Caki2 (cell line): ENCODE measurements at regions not wholly inside any gene's neighbourhood (a gene's known extent, or its start where the extent isn't known, plus 50 kb on each side); places are given as distances from the start of the nearest gene placed in this dataset.
A peak's percentile ranks its signal among the peaks of the same experiment; 100 is the strongest.
"Not testable (repeated sequence)": the region's sequence is repeated elsewhere in the genome, so short reads cannot be mapped to it uniquely, and the experiment has no call there.

Experiments
- DNase-seq: peaks from one replicate; pipeline ENCODE4 v3.0.0-alpha.2; 2015; ENCODE audit warnings: low read depth
- in situ Hi-C: cut with HindIII; loops from 2 replicates; pipeline ENCODE4 v1.10.0; 2016; ENCODE audit warnings: low sequenced_read_pairs, low pct_unique_long_range_greater_than_20kb, mixed read lengths

DNA sequence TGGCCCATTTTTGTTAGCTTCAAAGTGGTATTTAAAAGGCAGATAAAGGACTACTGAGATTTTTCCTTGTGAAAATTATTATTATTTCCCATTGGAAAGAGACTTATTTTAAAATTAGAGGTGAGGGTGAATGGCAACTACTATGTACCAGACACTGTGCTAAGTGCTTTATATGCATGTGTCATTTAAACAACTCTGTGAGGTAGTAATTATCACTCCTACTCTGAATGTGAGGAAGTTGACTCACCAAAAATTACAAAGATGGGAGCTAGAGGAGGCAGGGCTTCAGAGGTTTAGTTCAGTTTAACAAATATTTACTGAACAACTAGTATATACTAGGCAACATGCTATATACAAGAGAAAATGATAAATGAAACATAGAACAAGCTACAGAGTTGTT, 78.2 kb downstream of the MSL3 start:
- no peak for DNase-seq
- in situ Hi-C loops = no loop called here

DNA sequence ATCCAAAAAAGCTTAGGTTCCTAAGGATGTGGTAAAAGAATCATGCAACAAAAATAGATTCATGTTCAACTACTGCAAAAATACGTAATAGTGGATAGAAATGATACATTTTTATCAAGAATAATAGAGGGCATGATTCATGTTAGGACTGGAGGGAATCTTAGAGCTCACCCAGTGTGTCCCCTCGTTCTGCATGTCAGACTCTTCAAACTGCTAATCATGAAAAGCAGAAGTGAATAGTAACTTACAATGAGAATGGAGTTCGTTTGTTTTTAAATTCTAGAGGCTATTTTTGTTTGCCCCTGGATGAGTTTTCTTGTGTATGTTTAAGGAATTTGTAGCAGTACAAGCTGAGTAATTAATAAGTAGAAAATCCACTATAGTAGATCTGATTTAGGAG, 79.4 kb downstream of the MSL3 start:
- in situ Hi-C loops = no loop called here
- no peak for DNase-seq

DNA sequence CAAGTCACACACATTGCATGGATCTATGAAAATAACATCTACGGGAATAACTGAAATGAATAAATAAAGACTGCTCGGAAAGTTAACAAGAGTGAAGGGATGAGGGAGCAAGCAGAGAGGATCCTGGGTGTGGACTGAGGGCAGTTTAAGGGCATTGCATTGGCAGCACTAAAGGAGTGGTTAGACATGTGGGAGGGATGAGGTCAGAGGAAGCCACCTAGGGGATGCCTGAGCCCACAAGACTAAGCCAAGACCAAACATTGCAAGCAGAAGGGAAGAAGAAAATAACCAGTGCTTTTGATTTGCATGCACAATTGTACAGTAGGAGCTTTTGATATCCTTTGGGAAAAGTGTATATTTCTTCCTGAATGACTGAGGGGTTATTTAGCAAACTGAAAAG, 106.1 kb downstream of the MSL3 start:
- DNase-seq = no peak
- in situ Hi-C loops = no loop called here

DNA sequence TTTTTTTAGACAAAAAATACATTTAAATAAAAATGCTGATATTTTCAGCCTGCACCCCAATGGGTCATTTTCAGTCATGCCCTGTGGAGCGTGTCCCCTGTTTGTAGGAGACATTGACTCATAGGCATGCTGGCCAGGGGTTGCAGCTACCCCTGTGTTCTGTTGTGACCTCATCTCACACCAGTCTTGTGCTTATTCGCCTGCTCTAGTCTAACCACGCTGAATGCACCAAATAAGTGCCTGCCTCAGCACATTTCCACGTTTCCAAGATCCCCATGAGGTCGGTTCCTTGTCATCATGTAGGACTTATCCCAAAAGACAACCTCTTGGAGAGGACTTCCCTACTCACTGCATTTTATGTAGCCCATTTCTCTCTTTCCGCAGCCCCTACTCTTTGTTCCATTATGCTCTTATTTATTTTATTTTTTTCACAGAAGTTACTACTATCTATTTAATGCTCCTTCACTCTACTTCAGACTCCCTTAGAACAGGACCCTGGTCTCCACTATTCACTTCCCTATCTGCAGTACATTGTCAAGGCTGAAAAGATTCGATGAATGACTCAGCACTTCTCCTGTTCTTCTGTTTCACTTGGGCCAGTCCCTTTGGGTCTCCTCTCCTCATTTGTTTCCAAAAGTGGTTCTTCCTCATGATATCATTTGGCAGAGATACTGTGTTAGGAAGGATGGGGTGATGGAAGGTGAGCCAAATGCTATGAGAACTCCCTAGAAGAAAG, 109.7 kb downstream of the MSL3 start:
- in situ Hi-C loops = no loop called here
- DNase-seq = no peak

DNA sequence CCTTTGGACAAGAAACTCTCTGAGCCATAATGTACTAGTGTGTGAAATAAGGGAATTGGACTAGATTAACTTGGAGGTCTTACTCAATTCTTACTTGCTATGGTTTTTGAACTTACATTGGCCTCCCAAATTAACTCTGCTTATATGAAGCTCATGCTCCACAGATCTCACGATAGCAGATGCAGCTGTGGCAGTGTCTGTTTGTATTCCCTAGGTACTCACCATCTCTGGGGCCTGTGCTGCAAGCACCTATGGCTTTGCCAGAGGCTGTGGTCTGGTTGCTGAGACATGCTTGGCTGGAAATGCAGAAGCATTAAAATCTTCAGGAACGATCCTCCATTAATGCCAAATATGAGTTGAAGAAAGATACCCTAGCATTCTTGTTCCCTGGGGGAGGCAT, 112.8 kb downstream of the MSL3 start:
- no peak for DNase-seq
- in situ Hi-C loops = no loop called here

DNA sequence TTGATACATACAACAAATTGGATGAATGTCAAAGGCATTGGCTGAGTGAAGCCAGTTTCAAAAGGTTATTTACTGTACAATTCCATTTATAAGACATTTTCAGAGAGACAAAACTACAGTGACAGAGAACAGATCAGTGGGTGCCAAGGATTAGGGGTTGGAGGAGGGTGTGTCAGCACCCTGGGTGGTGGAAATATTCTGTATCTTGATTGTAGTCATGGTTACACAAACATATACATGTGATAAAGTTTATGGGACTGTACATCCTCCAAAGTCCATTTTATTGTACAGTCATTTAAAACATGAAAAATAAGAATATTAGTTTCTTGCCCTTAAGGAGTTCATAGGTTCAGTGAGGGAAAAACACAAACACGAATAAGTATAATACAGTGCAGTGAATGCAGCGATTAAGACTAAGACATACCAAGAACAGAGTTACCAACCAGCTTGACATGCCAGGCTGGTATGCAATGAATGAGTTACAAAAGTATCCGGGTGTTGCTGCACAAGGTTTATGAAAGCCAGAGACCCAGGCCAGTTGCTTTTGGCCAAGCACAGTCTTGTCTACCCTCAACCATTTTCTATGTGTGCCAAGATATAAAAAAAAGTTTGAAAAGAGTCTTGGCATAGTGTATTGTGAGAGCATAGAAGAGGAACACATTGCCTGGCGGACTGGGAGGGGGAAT, 123.6 kb downstream of the MSL3 start:
- in situ Hi-C loops = no loop called here
- DNase-seq = no peak

DNA sequence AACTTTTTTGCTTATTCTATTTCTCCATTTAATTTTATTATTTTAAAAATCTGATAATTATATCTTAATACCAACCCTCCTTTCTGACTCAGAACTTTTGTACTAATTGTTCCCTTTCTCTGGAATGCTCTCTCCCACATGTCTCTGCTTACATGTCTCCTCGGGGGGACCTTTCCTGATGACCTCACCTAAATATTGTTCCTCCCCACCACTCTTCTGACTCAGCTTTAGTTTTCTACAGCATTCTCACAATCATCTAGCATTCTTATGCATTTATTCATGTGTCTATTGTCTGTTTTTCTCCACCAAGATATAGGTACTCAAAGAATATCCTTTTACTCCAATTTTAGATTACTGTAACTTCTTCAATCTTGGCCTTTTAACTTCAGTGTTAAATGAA, 128.7 kb downstream of the MSL3 start:
- no peak for DNase-seq
- in situ Hi-C loops = no loop called here

DNA sequence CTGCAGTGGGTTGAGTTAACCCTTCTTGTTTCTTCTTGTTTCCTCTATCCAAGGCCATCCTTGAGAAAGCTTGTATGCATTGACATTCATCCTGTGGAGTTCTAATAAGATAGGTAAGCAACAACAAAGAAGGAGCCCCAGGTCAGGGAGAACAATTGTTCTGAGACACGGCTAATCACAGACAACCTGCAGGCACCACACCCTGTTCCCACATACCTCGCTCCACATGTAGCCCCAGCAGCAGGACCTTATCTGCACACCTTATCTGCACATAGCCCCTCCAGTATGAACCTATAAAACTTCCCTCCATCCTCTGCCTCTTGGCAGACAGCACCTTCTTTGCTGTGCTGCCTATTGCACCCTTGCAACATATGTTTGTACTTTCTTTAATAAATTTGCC, 129.1 kb downstream of the MSL3 start:
- DNase-seq = no peak
- in situ Hi-C loops = no loop called here

DNA sequence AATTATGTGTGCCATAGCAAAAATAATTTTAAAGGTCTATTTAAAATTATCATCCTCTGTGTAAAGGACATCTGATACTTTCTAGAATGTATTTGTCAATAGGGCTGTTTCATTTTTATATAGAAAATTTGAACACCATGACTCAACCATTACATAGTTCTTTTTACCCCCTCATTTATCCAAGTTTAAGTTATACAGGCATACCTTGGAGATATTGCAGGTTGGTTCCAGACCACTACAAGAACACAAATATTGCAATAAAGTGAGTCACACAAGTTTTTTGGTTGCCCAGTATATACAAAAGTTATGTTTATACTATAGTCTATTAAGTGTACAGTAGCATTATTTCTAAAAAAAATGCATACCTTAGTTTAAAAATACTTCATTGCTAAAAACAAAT, 130.4 kb downstream of the MSL3 start:
- DNase-seq = no peak
- in situ Hi-C loops = no loop called here

DNA sequence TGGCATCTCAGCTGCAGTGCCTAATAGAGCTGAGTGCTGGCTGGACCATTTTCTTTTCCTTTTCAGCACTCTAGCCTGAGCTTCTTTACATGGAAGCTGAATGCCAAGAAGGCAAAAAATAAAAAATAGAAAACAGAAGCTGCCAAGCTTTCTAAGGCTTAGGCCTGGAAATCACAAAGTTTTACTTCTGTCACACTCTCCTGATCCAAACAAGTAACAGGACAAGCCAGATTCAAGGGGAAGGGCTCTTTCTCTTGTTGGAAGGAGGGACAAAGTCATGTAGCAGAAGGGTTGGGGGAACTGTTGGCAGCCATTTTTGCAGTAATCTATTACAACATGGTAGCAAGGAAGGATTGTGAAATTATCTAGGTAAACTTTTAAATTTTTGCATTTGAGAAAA, 131.8 kb downstream of the MSL3 start:
- in situ Hi-C loops = no loop called here
- DNase-seq = no peak

DNA sequence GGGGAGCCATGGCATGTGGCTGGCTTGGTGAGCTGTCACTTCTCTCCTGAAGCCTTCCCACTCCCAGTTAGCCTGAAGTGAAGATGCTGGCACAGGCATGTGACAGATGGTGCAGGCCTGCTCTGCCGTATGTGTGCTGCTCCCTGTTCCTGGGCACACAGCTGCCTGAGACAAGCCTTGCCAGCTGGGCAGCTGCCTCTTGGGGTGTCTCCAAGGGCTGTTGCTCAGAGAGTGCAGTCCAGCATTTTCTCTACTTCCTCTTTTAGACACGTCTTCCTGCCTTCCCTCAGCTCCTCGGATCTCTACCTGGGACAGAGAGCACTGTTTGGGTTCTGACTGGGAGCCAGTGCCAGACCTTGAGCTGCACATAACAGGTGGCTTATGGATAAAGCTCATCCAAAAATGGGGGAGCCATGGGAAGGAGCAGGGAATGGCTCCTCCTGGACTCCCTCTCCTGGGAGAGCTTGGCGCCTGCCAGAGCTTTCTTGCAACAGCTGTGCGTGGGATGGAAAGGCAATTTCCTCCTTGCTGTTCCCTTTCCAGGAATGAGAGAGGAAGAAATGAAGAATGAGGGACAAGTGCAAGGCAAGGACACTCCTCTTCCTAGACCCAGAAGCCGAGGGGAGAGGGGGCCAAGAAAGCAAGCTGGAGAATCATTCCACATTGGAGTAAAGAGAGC, 132.9 kb downstream of the MSL3 start:
- in situ Hi-C loops = no loop called here
- DNase-seq = no peak

DNA sequence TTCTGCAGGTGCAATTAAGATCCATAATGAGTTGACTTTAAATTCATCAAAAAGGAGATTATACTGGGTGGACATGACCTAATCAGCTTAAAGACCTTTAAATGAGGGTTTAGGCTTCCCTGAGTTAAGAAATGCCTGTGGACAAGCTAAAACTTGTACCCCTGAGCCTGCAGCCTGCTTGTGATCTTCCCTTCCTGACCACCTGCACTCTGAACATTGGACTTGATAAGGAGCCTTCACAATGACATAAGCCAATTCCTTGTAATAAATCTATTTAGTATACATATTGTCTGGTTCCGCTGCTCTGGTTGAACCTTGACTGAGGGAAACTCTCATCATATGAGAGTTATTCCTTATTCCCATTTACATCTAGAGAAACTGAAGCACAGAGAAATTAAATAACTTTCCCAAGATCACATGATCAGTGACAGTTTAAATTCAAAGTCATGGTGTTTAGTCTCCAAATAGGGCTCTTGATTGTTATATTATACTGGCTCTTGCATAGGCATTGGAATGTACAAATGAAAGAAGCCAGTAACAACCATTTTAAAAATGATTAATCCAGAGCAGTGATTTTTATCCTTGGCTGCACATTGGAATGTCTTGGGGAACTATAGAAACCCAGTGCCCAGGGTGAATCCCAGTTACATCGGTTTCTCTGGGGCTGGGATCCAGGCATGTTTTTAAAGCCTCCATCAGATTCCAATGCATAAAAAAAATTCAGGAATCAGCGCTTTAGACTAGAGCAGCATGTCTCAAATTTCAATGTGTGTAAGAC, 136.1 kb downstream of the MSL3 start:
- in situ Hi-C loops = no loop called here
- peak; percentile 90 for DNase-seq

DNA sequence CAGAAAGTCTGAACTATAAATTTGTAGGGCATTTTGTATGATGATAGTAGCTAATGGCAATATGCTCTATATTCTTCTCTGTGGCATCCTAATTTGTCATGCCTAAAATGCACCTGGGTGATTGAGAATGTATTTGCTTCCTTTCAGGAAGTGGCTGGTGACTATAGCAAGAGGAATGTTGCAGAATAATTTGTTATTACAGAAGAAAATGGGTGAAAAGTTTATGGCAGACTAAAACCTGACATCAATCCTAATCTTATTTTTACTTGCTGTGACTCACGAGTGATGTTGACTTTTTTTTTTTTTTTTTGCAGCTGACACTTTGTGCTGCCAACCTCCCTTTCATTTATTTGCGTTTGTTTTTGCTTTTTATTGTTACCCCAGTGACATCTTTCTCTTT, 141.1 kb downstream of the MSL3 start:
- in situ Hi-C loops = no loop called here
- peak; percentile 84 for DNase-seq

DNA sequence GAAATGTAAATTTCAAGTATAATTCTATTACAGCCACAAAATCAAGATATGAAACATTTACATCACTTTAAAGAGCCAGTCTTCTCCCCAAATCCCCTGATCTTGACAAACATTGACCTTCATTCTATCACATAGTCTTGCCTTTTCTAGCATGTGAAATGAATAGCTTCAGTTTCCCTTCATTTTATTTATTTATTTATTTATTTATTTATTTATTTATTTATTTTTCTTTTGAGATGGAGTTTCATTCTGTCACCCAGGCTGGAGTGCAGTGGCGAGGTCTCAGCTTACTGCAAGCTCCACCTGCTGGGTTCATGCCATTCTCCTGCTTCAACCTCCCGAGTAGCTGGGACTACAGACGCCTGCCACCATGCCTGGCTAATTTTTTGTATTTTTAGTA, 147.9 kb downstream of the MSL3 start:
- DNase-seq, in situ Hi-C loops: not testable (repeated sequence)

DNA sequence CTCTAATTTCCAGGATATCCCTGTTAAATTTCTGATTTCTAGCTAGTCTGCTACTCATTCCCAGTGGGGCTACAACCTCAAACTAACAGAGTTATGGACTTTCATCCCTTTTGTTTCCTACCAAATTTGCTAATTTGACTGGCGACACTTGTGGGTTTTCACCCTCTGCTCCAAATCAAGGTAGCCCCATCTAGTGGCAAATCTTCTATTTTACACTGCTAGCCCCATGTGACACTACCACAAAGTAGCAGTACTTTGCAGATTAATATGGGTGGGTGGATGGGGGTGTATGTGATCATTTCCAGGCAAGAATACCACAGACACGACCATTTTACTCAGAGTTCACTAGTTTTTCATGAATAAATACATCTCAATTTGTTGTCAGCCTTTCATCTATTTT, 150.3 kb downstream of the MSL3 start:
- in situ Hi-C loops = no loop called here
- no peak for DNase-seq

DNA sequence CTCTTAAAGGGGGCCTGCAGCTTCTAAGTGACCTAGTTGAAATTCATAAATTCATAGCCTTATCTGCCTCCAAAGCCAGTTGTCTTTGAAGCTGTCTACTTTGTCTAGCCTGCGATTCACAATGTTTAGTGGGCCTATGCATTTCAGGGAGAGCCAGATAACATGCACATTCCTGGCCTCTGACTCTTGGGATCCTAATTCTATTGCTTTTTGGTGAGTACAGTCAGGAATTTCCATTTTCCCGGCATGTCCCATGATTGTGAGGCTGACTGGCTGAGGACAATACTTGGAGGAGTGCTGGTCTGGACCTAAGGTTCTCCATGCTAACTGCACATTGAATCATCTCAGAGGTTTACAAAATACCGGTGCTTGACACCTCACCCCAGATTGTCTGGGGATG, 155.0 kb downstream of the MSL3 start:
- no peak for DNase-seq
- in situ Hi-C loops = no loop called here

DNA sequence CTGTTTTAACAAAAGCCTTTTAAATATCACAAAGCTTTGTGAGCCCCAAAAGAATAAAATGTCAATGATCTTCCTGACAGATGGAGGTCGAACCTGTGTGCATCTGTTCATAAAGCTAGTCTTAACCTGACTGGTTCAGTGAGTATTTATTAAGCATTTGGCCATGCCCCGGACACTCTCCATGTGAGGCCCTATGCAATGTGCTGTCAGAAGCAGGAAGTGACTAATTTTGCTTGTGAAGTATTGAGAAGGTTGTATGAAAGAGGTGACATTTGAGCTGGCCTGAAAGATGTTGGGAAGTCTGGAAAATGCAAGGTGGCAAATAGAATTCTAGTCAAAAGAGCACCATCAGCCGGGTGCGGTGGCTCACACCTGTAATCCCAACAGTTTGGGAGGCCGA, 171.4 kb downstream of the MSL3 start:
- DNase-seq = no peak
- in situ Hi-C loops = no loop called here

DNA sequence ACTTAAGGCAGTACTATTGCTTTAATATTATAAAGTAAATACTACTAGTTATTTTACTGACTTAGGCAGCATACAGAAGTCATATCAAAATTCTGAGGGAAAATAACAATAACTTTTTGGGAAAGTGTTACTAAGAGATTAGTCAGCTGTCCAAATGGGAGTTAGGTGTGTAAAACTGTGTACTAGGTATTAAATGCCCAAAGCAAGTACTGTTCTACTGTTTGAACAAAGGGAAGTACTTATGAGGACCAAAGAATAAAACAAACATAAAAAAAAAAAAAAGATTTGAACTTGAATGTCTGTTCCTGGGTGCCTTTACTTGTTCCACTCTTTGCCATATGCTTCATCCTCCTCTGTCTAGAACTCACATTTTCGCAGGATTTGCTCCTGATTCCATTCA, 174.4 kb downstream of the MSL3 start:
- DNase-seq = no peak
- in situ Hi-C loops = no loop called here

DNA sequence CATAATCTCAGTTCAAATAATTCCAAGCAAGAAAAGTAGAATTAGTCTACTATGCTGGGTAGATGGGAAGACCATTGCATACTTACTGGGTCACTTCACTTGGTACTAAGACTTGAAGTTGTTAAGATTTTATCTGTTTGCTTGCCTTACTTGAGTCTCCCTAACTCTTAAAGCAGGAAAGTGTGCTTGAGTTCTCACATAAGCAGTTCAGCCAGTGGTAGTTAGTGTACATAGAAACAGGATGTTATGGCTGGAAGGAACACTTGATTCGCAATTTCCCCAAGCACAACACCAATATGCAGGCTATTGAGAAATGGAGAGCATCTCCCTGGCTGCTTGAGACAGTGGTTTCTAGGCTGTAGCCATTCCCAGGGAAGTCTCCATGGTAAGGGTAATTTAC, 176.1 kb downstream of the MSL3 start:
- in situ Hi-C loops = no loop called here
- no peak for DNase-seq
